ENCODE measurements at regions not wholly inside any gene's neighbourhood (a gene's known extent, or its start where the extent isn't known, plus 50 kb on each side); places are given as distances from the start of the nearest gene placed in this dataset.

DNA sequence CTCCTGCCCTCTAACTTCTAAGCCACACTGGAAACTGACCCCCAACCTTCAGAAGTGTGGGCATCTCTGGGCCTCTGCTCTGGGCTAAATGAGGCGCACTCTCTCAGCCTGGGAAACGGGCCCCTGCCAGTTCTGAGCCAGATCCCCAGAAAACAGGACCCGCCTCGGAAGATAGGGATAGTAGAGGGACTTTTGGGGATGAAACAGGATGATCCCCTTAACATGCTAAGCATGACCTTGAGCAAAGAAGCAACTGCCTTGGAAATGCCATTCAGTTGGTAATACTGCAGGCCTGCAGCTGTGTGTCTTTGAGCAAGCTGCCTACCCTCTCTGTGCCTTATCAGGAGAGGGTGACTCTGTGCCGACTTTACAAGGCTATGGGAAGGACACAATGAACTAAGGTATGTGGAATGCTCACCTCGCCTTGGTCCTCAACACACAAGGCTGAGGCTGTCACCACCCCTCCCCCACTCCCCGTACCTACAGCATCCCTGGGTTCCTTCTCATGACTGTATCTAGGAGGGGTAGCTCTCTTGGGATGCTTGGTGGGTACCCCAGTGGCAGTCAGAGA is 54.0 kb downstream of the NCOR2 start:
- no peak for DNase-seq
- Histone ChIP-seq H3K27me3 (no peaks in the 10 kb centered on the region), H3K4me1 (peaks cover 65% of the 10 kb centered on the region), H3K36me3 (no peaks in the 10 kb centered on the region), H3K4me3 (no peak overlapping the region), H3K27ac (peak overlapping the region; percentile 71), H3K9me3 (no peaks in the 10 kb centered on the region)
- peak; percentile 1 for ATAC-seq
- intact Hi-C loops (cut with DNase I) = no loop called here
- TF ChIP-seq CTCF (IDR thresholded peaks at IDR 0.05) = no peak

DNA sequence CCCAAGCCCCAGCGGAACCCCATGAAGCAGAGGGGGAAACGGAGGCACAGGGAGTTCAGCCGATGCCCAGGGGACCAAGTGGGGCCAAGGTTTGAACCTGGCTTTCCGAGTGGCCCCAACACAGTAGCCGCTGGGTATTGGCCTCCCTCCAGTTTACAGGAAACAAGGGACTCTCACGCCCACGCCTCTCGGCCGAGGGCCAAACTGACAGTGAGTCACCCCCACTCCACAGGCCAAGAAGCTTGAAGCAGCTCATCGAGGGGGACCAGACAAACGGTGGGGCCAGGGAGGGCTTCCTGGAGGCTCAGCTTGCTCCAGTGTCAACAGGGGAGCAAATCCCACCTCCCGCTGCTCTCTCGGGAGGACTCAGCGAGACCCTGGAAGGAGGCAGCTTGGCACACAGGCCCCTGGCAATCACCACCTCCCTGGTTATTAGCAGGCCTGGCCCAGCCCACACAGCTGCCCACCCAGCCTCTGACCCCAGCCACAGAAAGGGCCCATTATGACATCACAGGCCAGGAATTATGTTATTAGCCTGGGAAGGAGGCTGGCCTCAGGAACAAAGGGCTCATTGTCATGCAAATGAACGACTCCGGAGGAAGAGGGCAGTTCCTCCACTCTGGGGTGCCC is 54.6 kb downstream of the NCOR2 start:
- peak; percentile 66 for ATAC-seq
- Histone ChIP-seq H3K36me3 (no peaks in the 10 kb centered on the region), H3K9me3 (no peaks in the 10 kb centered on the region), H3K4me1 (peaks cover 65% of the 10 kb centered on the region), H3K27ac (peak overlapping the region; percentile 71), H3K27me3 (no peaks in the 10 kb centered on the region), H3K4me3 (no peak overlapping the region)
- TF ChIP-seq CTCF (IDR thresholded peaks at IDR 0.05) = no peak
- intact Hi-C loops (cut with DNase I) = no loop called here
- DNase-seq = peak; percentile 93

DNA sequence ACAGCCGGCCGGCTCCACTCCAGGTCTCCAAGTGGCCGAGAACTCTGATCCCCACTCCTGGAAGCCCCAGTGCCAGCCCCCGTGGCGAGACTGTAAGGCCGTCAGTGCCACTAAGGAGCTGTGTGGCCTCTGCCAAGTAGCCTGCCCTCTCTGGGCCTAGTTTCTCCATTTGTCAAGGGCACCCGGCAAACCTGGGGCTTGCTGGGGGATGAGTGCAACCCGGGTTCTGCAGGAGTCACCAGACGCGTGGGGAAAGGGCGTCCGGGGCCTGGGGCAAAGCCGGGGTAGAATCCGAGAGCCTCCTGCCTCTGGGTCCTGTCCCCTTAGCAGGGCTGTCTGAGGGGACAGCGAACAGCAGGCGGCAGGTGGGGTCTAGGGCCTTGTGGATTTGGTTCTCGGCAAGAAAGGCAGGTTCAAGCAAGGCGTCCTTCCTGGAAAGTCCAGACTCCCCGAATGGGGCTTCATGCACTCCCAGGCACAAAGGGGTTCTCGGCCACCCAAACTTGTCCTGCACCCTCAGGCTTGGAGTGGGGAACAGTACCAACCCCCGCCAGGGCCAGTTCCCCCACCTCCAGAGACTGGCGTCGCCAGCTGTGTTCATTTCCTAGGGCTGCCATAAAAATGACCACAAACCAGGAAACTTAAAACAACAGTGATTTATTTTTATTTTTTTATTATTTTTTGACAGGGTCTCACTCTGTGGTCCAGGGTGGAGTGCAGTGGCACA is 56.0 kb downstream of the NCOR2 start:
- no peak for DNase-seq
- ATAC-seq = no peak
- intact Hi-C loops (cut with DNase I) = no loop called here
- no peak for TF ChIP-seq CTCF (IDR thresholded peaks at IDR 0.05)
- no peaks in the 10 kb centered on the region for H3K27me3 ChIP-seq
- no peaks in the 10 kb centered on the region for H3K9me3 ChIP-seq
- H3K4me1 ChIP-seq = peaks cover 65% of the 10 kb centered on the region
- H3K4me3 ChIP-seq = no peak overlapping the region
- H3K27ac ChIP-seq = no peak overlapping the region
- H3K36me3 ChIP-seq = no peaks in the 10 kb centered on the region

DNA sequence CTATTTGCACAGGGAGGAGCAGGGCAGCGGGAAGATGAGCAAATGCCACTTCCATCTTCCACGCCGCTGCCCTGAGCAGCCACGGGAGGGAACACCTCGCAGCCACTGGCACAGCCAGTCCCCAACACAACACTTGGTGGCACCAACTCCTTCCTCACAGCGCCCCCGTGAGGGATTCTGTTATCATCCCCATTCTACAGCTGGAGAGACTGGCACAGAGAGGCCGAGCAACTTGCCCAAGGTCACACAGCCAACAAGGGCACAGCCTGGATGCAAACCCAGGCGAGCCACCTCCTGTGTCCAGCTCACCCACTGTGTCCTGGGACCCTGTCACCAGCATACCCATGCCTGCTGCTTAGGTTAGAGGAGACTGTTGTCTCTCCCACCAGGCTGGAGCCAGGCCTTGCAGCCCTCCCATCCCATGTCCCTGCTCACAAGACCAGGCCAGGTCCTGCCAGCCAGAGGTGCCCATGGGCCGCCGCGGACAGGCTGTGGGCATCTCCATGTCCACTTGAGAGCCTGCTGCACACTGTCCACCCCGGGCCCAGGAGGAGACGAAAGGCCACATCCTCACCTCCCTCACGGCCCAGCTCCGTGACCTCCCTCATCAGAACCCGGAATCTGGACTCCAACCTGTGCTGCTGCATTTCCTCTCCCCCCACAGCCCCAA is 57.0 kb downstream of the NCOR2 start:
- Histone ChIP-seq H3K4me1 (peaks cover 67% of the 10 kb centered on the region), H3K27ac (peak overlapping the region; percentile 30), H3K4me3 (no peak overlapping the region), H3K36me3 (no peaks in the 10 kb centered on the region), H3K27me3 (no peaks in the 10 kb centered on the region), H3K9me3 (no peaks in the 10 kb centered on the region)
- no peak for TF ChIP-seq CTCF (IDR thresholded peaks at IDR 0.05)
- intact Hi-C loops (cut with DNase I) = no loop called here
- ATAC-seq = no peak
- no peak for DNase-seq

DNA sequence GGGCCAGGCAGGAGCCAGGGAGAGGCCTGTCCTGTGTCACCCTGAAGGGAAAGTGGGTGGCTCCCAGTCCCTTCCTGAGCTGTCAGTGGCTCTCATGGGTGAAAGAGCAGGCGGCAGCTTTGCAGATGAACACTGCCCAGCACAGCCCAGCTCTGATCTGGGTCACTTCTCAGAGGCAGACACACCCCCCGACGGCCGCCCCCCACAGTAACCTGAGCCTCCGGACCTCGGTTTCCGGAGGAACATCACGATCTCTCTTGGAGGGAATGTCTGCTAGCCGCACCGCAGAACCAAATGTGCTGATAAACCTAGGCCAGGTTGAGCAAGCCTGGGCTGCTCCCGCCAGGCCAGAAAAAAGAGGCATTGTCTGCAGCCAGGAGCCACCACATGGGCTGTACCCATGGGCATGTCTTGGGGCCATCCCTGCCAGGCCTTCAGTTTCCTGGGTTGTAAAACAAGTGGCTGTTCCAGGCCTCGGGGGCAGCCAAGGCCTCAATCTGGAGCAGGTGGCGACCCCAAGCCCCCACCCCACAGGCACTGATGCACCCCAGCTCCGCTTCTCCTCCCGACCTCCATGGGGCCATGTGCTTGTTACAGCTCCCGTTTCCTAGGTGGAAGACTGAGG is 57.6 kb downstream of the NCOR2 start:
- Histone ChIP-seq H3K27ac (peak overlapping the region; percentile 58), H3K27me3 (no peaks in the 10 kb centered on the region), H3K4me1 (peaks cover 68% of the 10 kb centered on the region), H3K4me3 (no peak overlapping the region), H3K36me3 (no peaks in the 10 kb centered on the region), H3K9me3 (no peaks in the 10 kb centered on the region)
- TF ChIP-seq CTCF (IDR thresholded peaks at IDR 0.05) = no peak
- ATAC-seq (peak; percentile 1), DNase-seq (no peak)
- intact Hi-C loops (cut with DNase I) = no loop called here
